ENCODE measurements at regions not wholly inside any gene's neighbourhood (a gene's known extent, or its start where the extent isn't known, plus 50 kb on each side); places are given as distances from the start of the nearest gene placed in this dataset.

GRCh38 chr14:89540830-89541470, 123.9 kb upstream of the FOXN3 start:
- H2BK120ac ChIP-seq (ENCODE audit: low read depth, low read length): no peak overlapping the region
- H3K27me3 ChIP-seq (ENCODE audit: control insufficient read depth in 3 of 3, insufficient read depth in 3 of 3, low read depth in 1 of 3, low read length in 3 of 3): no peaks in the 10 kb centered on the region
- no peak overlapping the region for H3K14ac ChIP-seq (ENCODE audit: low read length)
- no peak overlapping the region for H3K4me3 ChIP-seq (ENCODE audit: low read length in 2 of 2)
- H3K4me1 ChIP-seq (ENCODE audit: control insufficient read depth in 2 of 2, insufficient read depth in 1 of 2, low read depth in 1 of 2, low read length in 2 of 2): peaks cover 4 to 13% of the 10 kb centered on the region in 2 donors
- H2BK15ac ChIP-seq (ENCODE audit: low read length): no peak overlapping the region
- no peaks in the 10 kb centered on the region for H3K79me1 ChIP-seq (ENCODE audit: low read depth, low read length)
- H3K4me2 ChIP-seq (ENCODE audit: insufficient read depth, low read length, poor library complexity, severe bottlenecking): no peak overlapping the region
- H2BK12ac ChIP-seq (ENCODE audit: low read length): no peak overlapping the region
- no peak overlapping the region for H4K8ac ChIP-seq (ENCODE audit: low read depth, low read length)
- H3K36me3 ChIP-seq (replicated peaks in 1 of 2; ENCODE audit: control insufficient read depth in 2 of 2, insufficient read depth in 2 of 2, low read length in 2 of 2): no peaks in the 10 kb centered on the region
- H3K9me3 ChIP-seq (replicated peaks in 1 of 2; ENCODE audit: control insufficient read depth in 2 of 2, insufficient read depth in 1 of 2, low read depth in 1 of 2, low read length in 2 of 2): no peaks in the 10 kb centered on the region
- no peak for DNase-seq (ENCODE audit: low spot score)
- H2BK5ac ChIP-seq (ENCODE audit: low read length): no peak overlapping the region
- no peak overlapping the region for H3K4ac ChIP-seq (ENCODE audit: low read length)
- no peak overlapping the region for H2AFZ ChIP-seq (ENCODE audit: low read length)
- H3K18ac ChIP-seq (ENCODE audit: low read length): no peak overlapping the region
- H3K23ac ChIP-seq (ENCODE audit: low read depth, low read length, poor library complexity): no peak overlapping the region
- WGBS, 2 donors (ENCODE audit: extremely low coverage in 2 of 2, insufficient read length in 2 of 2, insufficient replicate concordance in 1 of 2): no CpG with 5 or more reads among the region's 5 CpGs
- no peak overlapping the region for H2AK5ac ChIP-seq (ENCODE audit: low read depth, low read length)
- H3K9ac ChIP-seq (ENCODE audit: low read depth, low read length, poor library complexity): no peak overlapping the region
- no peak overlapping the region for H4K91ac ChIP-seq (ENCODE audit: low read depth, low read length, poor library complexity)
- H3K27ac ChIP-seq (replicated peaks; ENCODE audit: low read length): no peak overlapping the region

GRCh38 chr14:89540009-89540829, 123.2 kb upstream of the FOXN3 start:
- H3K79me1 ChIP-seq (ENCODE audit: low read depth, low read length): no peaks in the 10 kb centered on the region
- H3K4me2 ChIP-seq (ENCODE audit: insufficient read depth, low read length, poor library complexity, severe bottlenecking): no peak overlapping the region
- H3K4ac ChIP-seq (ENCODE audit: low read length): no peak overlapping the region
- WGBS, 2 donors (ENCODE audit: extremely low coverage in 2 of 2, insufficient read length in 2 of 2, insufficient replicate concordance in 1 of 2): no CpG with 5 or more reads among the region's 20 CpGs
- H3K9ac ChIP-seq (ENCODE audit: low read depth, low read length, poor library complexity): no peak overlapping the region
- no peaks in the 10 kb centered on the region for H3K36me3 ChIP-seq (replicated peaks in 1 of 2; ENCODE audit: control insufficient read depth in 2 of 2, insufficient read depth in 2 of 2, low read length in 2 of 2)
- H2BK12ac ChIP-seq (ENCODE audit: low read length): no peak overlapping the region
- H3K23ac ChIP-seq (ENCODE audit: low read depth, low read length, poor library complexity): no peak overlapping the region
- H3K4me3 ChIP-seq (ENCODE audit: low read length in 2 of 2): no peak overlapping the region
- no peaks in the 10 kb centered on the region for H3K9me3 ChIP-seq (replicated peaks in 1 of 2; ENCODE audit: control insufficient read depth in 2 of 2, insufficient read depth in 1 of 2, low read depth in 1 of 2, low read length in 2 of 2)
- no peak overlapping the region for H2BK15ac ChIP-seq (ENCODE audit: low read length)
- no peak overlapping the region for H4K91ac ChIP-seq (ENCODE audit: low read depth, low read length, poor library complexity)
- H3K4me1 ChIP-seq (ENCODE audit: control insufficient read depth in 2 of 2, insufficient read depth in 1 of 2, low read depth in 1 of 2, low read length in 2 of 2): peaks cover 4 to 13% of the 10 kb centered on the region in 2 donors
- H3K14ac ChIP-seq (ENCODE audit: low read length): no peak overlapping the region
- no peak overlapping the region for H2BK5ac ChIP-seq (ENCODE audit: low read length)
- no peaks in the 10 kb centered on the region for H3K27me3 ChIP-seq (ENCODE audit: control insufficient read depth in 3 of 3, insufficient read depth in 3 of 3, low read depth in 1 of 3, low read length in 3 of 3)
- H2AK5ac ChIP-seq (ENCODE audit: low read depth, low read length): no peak overlapping the region
- no peak overlapping the region for H2BK120ac ChIP-seq (ENCODE audit: low read depth, low read length)
- no peak overlapping the region for H3K18ac ChIP-seq (ENCODE audit: low read length)
- no peak for DNase-seq (ENCODE audit: low spot score)
- H2AFZ ChIP-seq (ENCODE audit: low read length): no peak overlapping the region
- H4K8ac ChIP-seq (ENCODE audit: low read depth, low read length): no peak overlapping the region
- no peak overlapping the region for H3K27ac ChIP-seq (replicated peaks; ENCODE audit: low read length)

DNA sequence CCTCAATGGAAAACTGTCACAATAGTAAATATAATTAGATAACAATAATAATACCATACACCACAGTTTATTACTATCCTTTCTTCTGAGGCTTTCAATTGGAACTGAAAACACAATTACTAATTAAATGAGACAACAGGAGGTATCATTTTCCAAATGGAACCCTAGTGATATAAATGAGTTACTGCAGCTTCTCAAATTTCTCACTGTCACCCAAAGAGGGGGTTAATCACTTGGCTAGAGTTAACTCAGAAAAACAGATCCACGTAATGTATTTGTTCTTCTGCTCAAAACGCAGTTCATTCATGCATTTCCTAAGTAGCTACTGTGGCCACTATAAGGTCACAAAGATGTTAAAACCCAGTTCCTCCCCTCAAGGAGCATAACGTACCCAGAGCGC, 120.9 kb upstream of the FOXN3 start:
- Histone ChIP-seq H3K4me1 (ENCODE audit: control insufficient read depth in 2 of 2, insufficient read depth in 1 of 2, low read depth in 1 of 2, low read length in 2 of 2) (peaks cover 2 to 6% of the 10 kb centered on the region in 2 donors), H4K91ac (ENCODE audit: low read depth, low read length, poor library complexity) (no peak overlapping the region), H4K8ac (ENCODE audit: low read depth, low read length) (no peak overlapping the region), H3K27me3 (ENCODE audit: control insufficient read depth in 3 of 3, insufficient read depth in 3 of 3, low read depth in 1 of 3, low read length in 3 of 3) (no peaks in the 10 kb centered on the region), H3K4ac (ENCODE audit: low read length) (no peak overlapping the region), H3K4me3 (ENCODE audit: low read length in 2 of 2) (no peak overlapping the region), H3K36me3 (replicated peaks in 1 of 2; ENCODE audit: control insufficient read depth in 2 of 2, insufficient read depth in 2 of 2, low read length in 2 of 2) (no peaks in the 10 kb centered on the region), H2BK15ac (ENCODE audit: low read length) (no peak overlapping the region), H3K79me1 (ENCODE audit: low read depth, low read length) (no peaks in the 10 kb centered on the region), H3K18ac (ENCODE audit: low read length) (no peak overlapping the region), H2BK12ac (ENCODE audit: low read length) (no peak overlapping the region), H2AFZ (ENCODE audit: low read length) (no peak overlapping the region), H3K23ac (ENCODE audit: low read depth, low read length, poor library complexity) (no peak overlapping the region), H2AK5ac (ENCODE audit: low read depth, low read length) (no peak overlapping the region), H2BK120ac (ENCODE audit: low read depth, low read length) (no peak overlapping the region), H3K9ac (ENCODE audit: low read depth, low read length, poor library complexity) (no peak overlapping the region), H3K14ac (ENCODE audit: low read length) (no peak overlapping the region), H3K4me2 (ENCODE audit: insufficient read depth, low read length, poor library complexity, severe bottlenecking) (no peak overlapping the region), H3K27ac (replicated peaks; ENCODE audit: low read length) (no peak overlapping the region), H3K9me3 (replicated peaks in 1 of 2; ENCODE audit: control insufficient read depth in 2 of 2, insufficient read depth in 1 of 2, low read depth in 1 of 2, low read length in 2 of 2) (no peaks in the 10 kb centered on the region), H2BK5ac (ENCODE audit: low read length) (no peak overlapping the region)
- DNase-seq (ENCODE audit: low spot score): no peak
- no CpG with 5 or more reads among the region's 4 CpGs for WGBS, 2 donors (ENCODE audit: extremely low coverage in 2 of 2, insufficient read length in 2 of 2, insufficient replicate concordance in 1 of 2)

GRCh38 chr14:89534902-89535685, 118.1 kb upstream of the FOXN3 start:
- H2BK120ac ChIP-seq (ENCODE audit: low read depth, low read length): no peak overlapping the region
- no peaks in the 10 kb centered on the region for H3K36me3 ChIP-seq (replicated peaks in 1 of 2; ENCODE audit: control insufficient read depth in 2 of 2, insufficient read depth in 2 of 2, low read length in 2 of 2)
- no peak overlapping the region for H2AK5ac ChIP-seq (ENCODE audit: low read depth, low read length)
- no peak overlapping the region for H3K4me2 ChIP-seq (ENCODE audit: insufficient read depth, low read length, poor library complexity, severe bottlenecking)
- no peak overlapping the region for H2BK15ac ChIP-seq (ENCODE audit: low read length)
- no peak overlapping the region for H3K4me3 ChIP-seq (ENCODE audit: low read length in 2 of 2)
- no peak overlapping the region for H3K23ac ChIP-seq (ENCODE audit: low read depth, low read length, poor library complexity)
- H3K79me1 ChIP-seq (ENCODE audit: low read depth, low read length): no peaks in the 10 kb centered on the region
- H3K27ac ChIP-seq (replicated peaks; ENCODE audit: low read length): no peak overlapping the region
- H3K9ac ChIP-seq (ENCODE audit: low read depth, low read length, poor library complexity): no peak overlapping the region
- no peaks in the 10 kb centered on the region for H3K4me1 ChIP-seq (ENCODE audit: control insufficient read depth in 2 of 2, insufficient read depth in 1 of 2, low read depth in 1 of 2, low read length in 2 of 2)
- no peak overlapping the region for H3K18ac ChIP-seq (ENCODE audit: low read length)
- no peak overlapping the region for H2AFZ ChIP-seq (ENCODE audit: low read length)
- WGBS, 2 donors (ENCODE audit: extremely low coverage in 2 of 2, insufficient read length in 2 of 2, insufficient replicate concordance in 1 of 2): no CpG with 5 or more reads among the region's 4 CpGs
- H3K4ac ChIP-seq (ENCODE audit: low read length): no peak overlapping the region
- DNase-seq (ENCODE audit: low spot score): no peak
- no peak overlapping the region for H4K91ac ChIP-seq (ENCODE audit: low read depth, low read length, poor library complexity)
- no peaks in the 10 kb centered on the region for H3K9me3 ChIP-seq (replicated peaks in 1 of 2; ENCODE audit: control insufficient read depth in 2 of 2, insufficient read depth in 1 of 2, low read depth in 1 of 2, low read length in 2 of 2)
- H3K27me3 ChIP-seq (ENCODE audit: control insufficient read depth in 3 of 3, insufficient read depth in 3 of 3, low read depth in 1 of 3, low read length in 3 of 3): no peaks in the 10 kb centered on the region
- H2BK5ac ChIP-seq (ENCODE audit: low read length): no peak overlapping the region
- no peak overlapping the region for H2BK12ac ChIP-seq (ENCODE audit: low read length)
- no peak overlapping the region for H4K8ac ChIP-seq (ENCODE audit: low read depth, low read length)
- no peak overlapping the region for H3K14ac ChIP-seq (ENCODE audit: low read length)

Measured in neuronal stem cell (in vitro differentiated cells).